ENCODE measurements at regions not wholly inside any gene's neighbourhood (a gene's known extent, or its start where the extent isn't known, plus 50 kb on each side); places are given as distances from the start of the nearest gene placed in this dataset.
"Not testable (repeated sequence)": the region's sequence is repeated elsewhere in the genome, so short reads cannot be mapped to it uniquely, and the experiment has no call there.

GRCh38 chr3:18716821-18717220 lies 291.7 kb upstream of the SATB1 start:
- Histone ChIP-seq H3K9me3 (ENCODE audit: control insufficient read depth, low read length) (no peaks in the 10 kb centered on the region), H3K36me3 (ENCODE audit: control insufficient read depth, insufficient read depth, low read length) (no peaks in the 10 kb centered on the region), H3K4me3 (ENCODE audit: low read length) (no peak overlapping the region), H3K9ac (ENCODE audit: low read length) (no peak overlapping the region), H3K27me3 (ENCODE audit: control insufficient read depth, insufficient read depth, low read length) (no peaks in the 10 kb centered on the region), H3K4me1 (ENCODE audit: control insufficient read depth, insufficient read depth, low read length) (no peaks in the 10 kb centered on the region)

GRCh38 chr3:18716101-18716500 lies 291.0 kb upstream of the SATB1 start:
- Histone ChIP-seq H3K4me1 (ENCODE audit: control insufficient read depth, insufficient read depth, low read length) (no peaks in the 10 kb centered on the region), H3K36me3 (ENCODE audit: control insufficient read depth, insufficient read depth, low read length) (no peaks in the 10 kb centered on the region), H3K27me3 (ENCODE audit: control insufficient read depth, insufficient read depth, low read length) (no peaks in the 10 kb centered on the region), H3K9me3 (ENCODE audit: control insufficient read depth, low read length) (no peaks in the 10 kb centered on the region), H3K4me3 (ENCODE audit: low read length) (no peak overlapping the region), H3K9ac (ENCODE audit: low read length) (no peak overlapping the region)

- Histone ChIP-seq H3K9ac (ENCODE audit: low read length) (no peak overlapping the region), H3K27me3 (ENCODE audit: control insufficient read depth, insufficient read depth, low read length) (no peaks in the 10 kb centered on the region), H3K36me3 (ENCODE audit: control insufficient read depth, insufficient read depth, low read length) (no peaks in the 10 kb centered on the region), H3K9me3 (ENCODE audit: control insufficient read depth, low read length) (no peaks in the 10 kb centered on the region), H3K4me1 (ENCODE audit: control insufficient read depth, insufficient read depth, low read length) (no peaks in the 10 kb centered on the region), H3K4me3 (ENCODE audit: low read length) (no peak overlapping the region)
Measured at GRCh38 chr3:18715208-18715607, 290.1 kb upstream of the SATB1 start.

GRCh38 chr3:18713577-18713951 lies 288.4 kb upstream of the SATB1 start:
- no peaks in the 10 kb centered on the region for H3K4me1 ChIP-seq (ENCODE audit: control insufficient read depth, insufficient read depth, low read length)
- no peaks in the 10 kb centered on the region for H3K27me3 ChIP-seq (ENCODE audit: control insufficient read depth, insufficient read depth, low read length)
- H3K4me3 ChIP-seq (ENCODE audit: low read length) = no peak overlapping the region
- H3K9ac ChIP-seq (ENCODE audit: low read length) = no peak overlapping the region
- no peaks in the 10 kb centered on the region for H3K36me3 ChIP-seq (ENCODE audit: control insufficient read depth, insufficient read depth, low read length)
- H3K9me3 ChIP-seq (ENCODE audit: control insufficient read depth, low read length) = no peaks in the 10 kb centered on the region

GRCh38 chr3:18712713-18713576 lies 287.8 kb upstream of the SATB1 start:
- no peak overlapping the region for H3K9ac ChIP-seq (ENCODE audit: low read length)
- H3K4me3 ChIP-seq (ENCODE audit: low read length) = no peak overlapping the region
- H3K4me1 ChIP-seq (ENCODE audit: control insufficient read depth, insufficient read depth, low read length) = no peaks in the 10 kb centered on the region
- no peaks in the 10 kb centered on the region for H3K36me3 ChIP-seq (ENCODE audit: control insufficient read depth, insufficient read depth, low read length)
- H3K27me3 ChIP-seq (ENCODE audit: control insufficient read depth, insufficient read depth, low read length) = no peaks in the 10 kb centered on the region
- no peaks in the 10 kb centered on the region for H3K9me3 ChIP-seq (ENCODE audit: control insufficient read depth, low read length)

GRCh38 chr3:18704326-18704725 lies 279.2 kb upstream of the SATB1 start:
- no peaks in the 10 kb centered on the region for H3K9me3 ChIP-seq (ENCODE audit: control insufficient read depth, low read length)
- H3K4me3 ChIP-seq (ENCODE audit: low read length) = no peak overlapping the region
- no peaks in the 10 kb centered on the region for H3K4me1 ChIP-seq (ENCODE audit: control insufficient read depth, insufficient read depth, low read length)
- no peaks in the 10 kb centered on the region for H3K27me3 ChIP-seq (ENCODE audit: control insufficient read depth, insufficient read depth, low read length)
- H3K36me3 ChIP-seq (ENCODE audit: control insufficient read depth, insufficient read depth, low read length) = no peaks in the 10 kb centered on the region
- no peak overlapping the region for H3K9ac ChIP-seq (ENCODE audit: low read length)

GRCh38 chr3:18703798-18704197 lies 278.7 kb upstream of the SATB1 start:
- no peaks in the 10 kb centered on the region for H3K27me3 ChIP-seq (ENCODE audit: control insufficient read depth, insufficient read depth, low read length)
- H3K9ac ChIP-seq (ENCODE audit: low read length) = no peak overlapping the region
- H3K9me3 ChIP-seq (ENCODE audit: control insufficient read depth, low read length) = no peaks in the 10 kb centered on the region
- H3K4me3 ChIP-seq (ENCODE audit: low read length) = no peak overlapping the region
- no peaks in the 10 kb centered on the region for H3K36me3 ChIP-seq (ENCODE audit: control insufficient read depth, insufficient read depth, low read length)
- H3K4me1 ChIP-seq (ENCODE audit: control insufficient read depth, insufficient read depth, low read length) = no peaks in the 10 kb centered on the region

GRCh38 chr3:18693588-18694329 lies 268.6 kb upstream of the SATB1 start:
- not testable (repeated sequence) for H3K27me3 ChIP-seq (ENCODE audit: control insufficient read depth, insufficient read depth, low read length); H3K9me3 ChIP-seq (ENCODE audit: control insufficient read depth, low read length); H3K4me3 ChIP-seq (ENCODE audit: low read length); H3K36me3 ChIP-seq (ENCODE audit: control insufficient read depth, insufficient read depth, low read length); H3K9ac ChIP-seq (ENCODE audit: low read length); H3K4me1 ChIP-seq (ENCODE audit: control insufficient read depth, insufficient read depth, low read length)

- Histone ChIP-seq H3K4me3 (ENCODE audit: low read length) (no peak overlapping the region), H3K9me3 (ENCODE audit: control insufficient read depth, low read length) (no peaks in the 10 kb centered on the region), H3K9ac (ENCODE audit: low read length) (no peak overlapping the region), H3K4me1 (ENCODE audit: control insufficient read depth, insufficient read depth, low read length) (no peaks in the 10 kb centered on the region), H3K27me3 (ENCODE audit: control insufficient read depth, insufficient read depth, low read length) (no peaks in the 10 kb centered on the region), H3K36me3 (ENCODE audit: control insufficient read depth, insufficient read depth, low read length) (no peaks in the 10 kb centered on the region)
Measured at GRCh38 chr3:18687286-18687685, 262.1 kb upstream of the SATB1 start.

GRCh38 chr3:18683900-18684299 lies 258.8 kb upstream of the SATB1 start:
- Histone ChIP-seq H3K36me3 (ENCODE audit: control insufficient read depth, insufficient read depth, low read length) (no peaks in the 10 kb centered on the region), H3K9ac (ENCODE audit: low read length) (no peak overlapping the region), H3K27me3 (ENCODE audit: control insufficient read depth, insufficient read depth, low read length) (no peaks in the 10 kb centered on the region), H3K4me3 (ENCODE audit: low read length) (no peak overlapping the region), H3K9me3 (ENCODE audit: control insufficient read depth, low read length) (no peaks in the 10 kb centered on the region), H3K4me1 (ENCODE audit: control insufficient read depth, insufficient read depth, low read length) (no peaks in the 10 kb centered on the region)

GRCh38 chr3:18681818-18682345 lies 256.7 kb upstream of the SATB1 start:
- no peaks in the 10 kb centered on the region for H3K9me3 ChIP-seq (ENCODE audit: control insufficient read depth, low read length)
- H3K4me3 ChIP-seq (ENCODE audit: low read length) = no peak overlapping the region
- H3K9ac ChIP-seq (ENCODE audit: low read length) = no peak overlapping the region
- no peaks in the 10 kb centered on the region for H3K27me3 ChIP-seq (ENCODE audit: control insufficient read depth, insufficient read depth, low read length)
- H3K36me3 ChIP-seq (ENCODE audit: control insufficient read depth, insufficient read depth, low read length) = no peaks in the 10 kb centered on the region
- no peaks in the 10 kb centered on the region for H3K4me1 ChIP-seq (ENCODE audit: control insufficient read depth, insufficient read depth, low read length)

GRCh38 chr3:18680758-18681157 lies 255.6 kb upstream of the SATB1 start:
- Histone ChIP-seq H3K4me3 (ENCODE audit: low read length) (no peak overlapping the region), H3K36me3 (ENCODE audit: control insufficient read depth, insufficient read depth, low read length) (no peaks in the 10 kb centered on the region), H3K27me3 (ENCODE audit: control insufficient read depth, insufficient read depth, low read length) (no peaks in the 10 kb centered on the region), H3K9ac (ENCODE audit: low read length) (no peak overlapping the region), H3K4me1 (ENCODE audit: control insufficient read depth, insufficient read depth, low read length) (no peaks in the 10 kb centered on the region), H3K9me3 (ENCODE audit: control insufficient read depth, low read length) (no peaks in the 10 kb centered on the region)
